Jurkat, Clone E6-1 (cell line): ENCODE measurements at regions not wholly inside any gene's neighbourhood (a gene's known extent, or its start where the extent isn't known, plus 50 kb on each side); places are given as distances from the start of the nearest gene placed in this dataset.
"Not testable (repeated sequence)": the region's sequence is repeated elsewhere in the genome, so short reads cannot be mapped to it uniquely, and the experiment has no call there.

Experiments
- DNase-seq: peaks from one replicate; pipeline ENCODE4 v3.0.0-alpha.2; 2011; ENCODE audit warnings: low read depth, low spot score
- H3K4me3 ChIP-seq: 2 replicates; pipeline ENCODE4 v1.5.1; 2011; ENCODE audit warnings: mild to moderate bottlenecking, low read length, control low read depth, moderate library complexity

DNA sequence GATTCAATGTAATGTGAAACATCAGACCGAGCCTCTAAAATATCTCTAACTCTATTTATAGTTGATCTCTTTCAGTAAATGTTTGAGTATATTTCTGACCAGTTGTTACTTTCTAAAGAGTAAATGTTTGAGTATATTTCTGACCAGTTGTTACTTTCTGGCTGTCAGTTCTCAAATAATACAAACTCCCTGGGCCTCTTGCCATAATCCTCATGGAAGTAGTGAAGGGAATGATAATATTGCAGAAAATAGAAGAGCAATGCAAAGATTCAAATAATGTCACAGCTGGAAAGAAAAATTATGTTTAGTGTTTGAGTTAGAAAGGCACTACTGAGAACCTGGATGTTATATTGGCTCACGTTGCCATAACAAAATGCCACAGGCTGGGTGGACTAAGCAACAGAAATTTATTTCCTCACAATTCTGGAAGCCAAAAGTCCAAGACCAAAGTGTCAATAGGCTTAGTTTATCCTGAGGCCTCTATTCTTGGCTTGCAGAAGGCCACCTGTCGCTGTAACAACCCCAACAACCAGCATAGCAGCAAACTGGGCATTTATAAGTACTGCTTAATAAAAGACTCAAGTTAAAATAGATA lies 470.6 kb upstream of the BCHE start:
- H3K4me3 ChIP-seq: no peak overlapping the region
- DNase-seq: no peak

DNA sequence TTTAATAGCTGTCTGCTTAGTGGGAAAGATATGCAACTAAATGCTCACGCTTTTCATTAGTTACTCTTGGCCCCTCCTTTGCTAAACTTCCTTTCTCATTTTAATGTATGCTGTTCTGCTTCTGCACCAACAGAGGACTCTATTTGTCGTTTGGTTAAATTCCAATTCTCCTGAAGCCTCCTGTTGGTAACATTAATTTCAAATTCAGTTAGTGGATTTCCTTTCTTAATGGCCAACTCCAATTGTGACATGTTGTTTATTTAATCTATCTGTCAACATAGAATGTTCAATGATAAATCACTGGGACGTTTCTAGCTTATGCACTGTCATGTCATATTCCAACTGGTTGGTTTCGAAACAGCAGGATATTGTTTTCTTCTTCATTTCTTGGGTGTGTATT lies 467.4 kb upstream of the BCHE start:
- no peak for DNase-seq

DNA sequence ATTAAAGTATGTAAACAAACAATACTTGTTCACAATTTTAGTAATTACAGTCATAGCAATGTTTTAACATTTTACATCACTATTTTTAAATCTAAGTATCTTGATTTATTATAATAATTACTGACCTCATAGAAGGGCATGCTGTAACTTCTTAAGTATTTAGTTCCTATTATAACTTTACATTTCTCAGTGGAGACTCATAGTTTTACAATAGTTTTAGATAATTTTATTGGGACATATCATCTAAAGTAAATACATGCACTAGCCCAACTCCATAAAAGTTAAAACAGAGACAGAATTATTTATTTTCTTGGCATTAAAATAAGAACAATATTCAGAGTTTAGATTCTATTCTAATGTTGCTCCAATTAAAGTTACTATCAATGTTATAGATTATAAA lies 466.5 kb upstream of the BCHE start:
- no peak overlapping the region for H3K4me3 ChIP-seq
- no peak for DNase-seq

More for the DNA sequence above, 467.4 kb upstream of the BCHE start:
- no peak overlapping the region for H3K4me3 ChIP-seq

DNA sequence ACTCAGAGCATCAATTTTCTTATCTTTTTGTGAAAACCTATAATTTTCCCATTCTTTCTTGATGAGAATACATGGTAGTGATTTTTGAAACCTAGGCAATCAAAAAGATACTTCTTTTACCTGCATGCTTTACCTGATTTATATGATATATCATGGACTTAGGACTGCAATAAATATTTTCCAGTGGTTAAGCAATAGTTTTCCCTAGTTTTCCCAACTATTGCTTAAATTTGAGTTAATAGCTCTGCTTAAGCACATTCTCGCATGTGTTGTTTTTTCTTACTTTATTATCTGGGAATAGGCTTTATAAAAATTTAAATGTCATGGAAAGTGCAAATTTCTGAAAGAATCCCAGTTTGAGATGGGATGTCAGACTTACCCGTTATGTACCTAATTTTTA lies 465.1 kb upstream of the BCHE start:
- no peak overlapping the region for H3K4me3 ChIP-seq
- no peak for DNase-seq

DNA sequence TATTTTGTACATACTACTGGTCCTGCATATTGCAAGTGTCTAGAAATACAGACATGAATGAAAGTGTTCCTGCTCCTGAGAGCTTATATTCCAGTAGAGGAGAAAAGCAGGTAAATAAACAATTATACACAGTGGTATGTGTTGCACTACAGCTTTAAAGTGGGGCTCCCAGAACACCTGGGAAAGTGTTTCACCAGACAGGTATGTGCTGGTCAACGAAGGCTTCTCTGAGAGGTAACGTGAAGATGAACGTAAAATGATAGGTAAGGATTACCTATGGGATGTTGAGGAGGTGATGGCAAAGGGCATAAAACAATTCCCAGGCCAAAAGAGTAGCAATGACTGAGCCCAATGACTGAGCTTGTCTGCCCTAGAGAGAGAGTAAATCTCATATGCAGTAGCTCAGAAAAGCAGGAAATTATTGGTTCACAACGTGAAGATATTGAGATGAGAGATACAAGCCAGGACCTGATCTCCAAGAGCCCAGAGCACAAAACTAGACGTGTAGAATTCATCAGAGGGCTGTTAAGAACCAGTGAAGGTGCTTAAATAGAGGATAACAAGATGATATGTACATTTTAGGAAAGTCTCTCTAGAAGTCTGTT lies 459.1 kb upstream of the BCHE start:
- H3K4me3 ChIP-seq: no peak overlapping the region
- DNase-seq: no peak

DNA sequence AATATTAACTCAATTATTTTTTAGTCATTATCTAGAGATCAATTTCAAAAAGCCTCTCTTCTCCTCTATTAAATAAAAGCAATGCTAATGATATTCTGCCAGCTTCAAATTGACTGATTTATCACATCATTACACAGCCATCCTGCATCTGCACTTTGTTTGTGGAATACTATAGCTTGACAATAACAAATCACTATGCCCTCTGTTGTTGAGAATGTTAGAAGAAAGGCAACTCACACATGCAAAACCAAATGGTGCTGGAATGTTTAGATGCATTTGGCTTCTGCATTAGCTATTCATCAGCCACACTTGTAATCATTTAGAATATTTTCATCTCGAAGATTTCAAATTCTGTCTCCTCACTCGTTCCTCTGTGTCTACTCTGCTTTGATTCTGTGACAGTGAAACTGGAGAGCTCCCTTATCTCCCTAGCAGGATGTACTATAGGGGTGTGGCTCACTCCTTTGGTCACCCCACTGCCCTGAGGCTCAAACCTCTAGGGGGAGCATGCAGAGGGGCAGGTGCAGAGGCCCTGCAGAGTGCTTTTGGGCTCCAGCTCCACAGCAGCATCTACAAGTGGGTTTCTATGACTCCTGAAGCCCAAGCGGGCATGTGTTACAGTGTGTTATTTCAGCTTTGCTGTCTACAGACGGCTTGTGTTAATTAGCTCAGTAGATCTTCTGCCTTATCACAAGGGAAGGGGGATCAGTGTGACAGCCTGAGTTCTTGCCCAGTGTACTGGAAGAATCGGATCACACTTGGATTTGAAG lies 454.1 kb upstream of the BCHE start:
- H3K4me3 ChIP-seq: no peak overlapping the region
- DNase-seq: no peak

DNA sequence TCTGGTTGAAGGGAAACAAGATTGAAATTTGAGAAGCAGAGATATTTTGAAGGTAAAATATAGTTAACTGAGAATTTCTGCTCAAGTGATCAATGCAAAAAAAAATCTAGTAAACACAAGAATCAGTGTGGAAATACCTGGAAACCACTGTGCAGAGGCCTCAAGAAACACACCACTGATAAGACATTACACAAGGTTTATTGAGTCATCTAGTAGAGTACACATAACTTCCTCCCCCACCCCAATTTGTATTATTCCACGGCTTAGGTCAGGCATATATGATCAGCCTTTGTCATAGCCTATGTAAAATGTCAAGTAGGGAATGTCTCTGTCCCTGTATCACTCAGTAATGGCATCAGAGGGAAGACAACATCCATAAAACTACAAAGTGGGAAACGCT lies 447.8 kb upstream of the BCHE start:
- no peak for DNase-seq
- H3K4me3 ChIP-seq: no peak overlapping the region

DNA sequence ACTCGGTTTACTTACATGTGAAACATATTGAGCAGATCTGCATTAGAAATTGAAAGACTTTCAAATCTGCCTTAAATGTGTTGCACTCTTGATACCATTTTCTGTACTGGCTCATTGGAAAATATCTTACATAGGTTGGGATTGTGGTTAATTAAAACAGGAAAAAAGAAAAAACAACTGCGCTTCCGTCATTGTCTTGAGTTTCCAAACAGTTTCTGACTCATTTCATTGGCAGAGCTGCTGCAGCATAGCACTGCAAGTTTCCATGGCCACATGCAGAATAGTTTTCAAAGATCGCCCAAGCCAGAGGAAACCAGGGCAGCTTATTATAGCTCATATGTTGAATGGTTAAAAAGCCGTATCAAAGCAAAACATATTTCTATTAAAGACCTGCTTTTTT lies 446.6 kb upstream of the BCHE start:
- DNase-seq: no peak
- H3K4me3 ChIP-seq: no peak overlapping the region

DNA sequence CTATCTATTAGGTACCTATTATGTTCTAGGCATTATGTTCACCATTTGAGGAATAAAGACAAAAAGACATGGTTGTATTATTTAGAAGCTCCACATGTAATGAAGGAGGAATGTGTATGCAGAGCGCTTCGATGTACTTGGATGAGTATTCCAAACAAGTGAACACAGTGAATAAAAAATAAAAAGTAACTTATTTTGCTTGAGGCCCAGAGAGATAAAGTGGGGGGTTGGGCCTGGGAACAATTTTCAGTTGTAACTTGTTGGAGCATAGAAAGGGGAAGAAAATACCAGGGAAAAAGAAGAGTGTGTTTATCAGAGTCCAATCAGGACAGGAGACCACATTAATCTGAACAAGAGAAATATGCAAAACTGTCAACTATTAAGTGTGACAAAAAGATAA lies 445.7 kb upstream of the BCHE start:
- H3K4me3 ChIP-seq: no peak overlapping the region
- no peak for DNase-seq

DNA sequence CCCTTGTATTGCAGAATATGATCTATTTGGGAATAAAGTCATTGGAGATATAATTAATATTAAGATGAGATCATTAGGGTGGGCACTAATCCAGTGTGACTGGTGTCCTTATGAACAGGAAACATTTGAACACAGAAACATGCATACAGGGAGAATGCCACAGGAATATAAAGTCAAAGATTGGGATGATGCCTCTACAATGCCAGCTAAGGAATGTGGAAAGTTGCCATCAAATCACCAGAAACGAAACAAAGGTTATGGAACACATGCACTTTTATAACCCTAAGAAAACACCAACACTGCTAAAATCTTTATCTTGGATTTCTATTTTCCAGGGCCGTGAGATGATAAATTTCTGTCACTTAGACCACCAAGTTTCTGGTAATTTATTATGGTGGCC lies 442.4 kb upstream of the BCHE start:
- DNase-seq: no peak

DNA sequence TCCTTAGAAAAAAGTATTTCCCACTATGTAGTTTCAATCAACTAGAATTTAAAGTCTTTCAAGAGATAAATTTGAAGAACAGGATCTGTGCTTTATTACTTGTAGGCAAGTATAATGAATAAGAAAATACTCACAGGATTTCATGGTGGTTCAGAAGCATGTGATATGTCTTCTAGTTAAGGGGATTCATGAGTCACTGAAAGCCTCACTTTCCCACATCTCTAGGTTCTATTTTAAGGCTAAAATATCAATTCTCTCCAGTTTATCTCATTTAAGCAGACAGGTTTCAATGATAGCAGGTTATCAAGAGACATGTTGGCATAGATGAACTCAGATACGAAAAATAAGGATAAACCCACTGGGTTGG lies 437.8 kb upstream of the BCHE start:
- no peak for DNase-seq
- no peak overlapping the region for H3K4me3 ChIP-seq

More for the DNA sequence above, 442.4 kb upstream of the BCHE start:
- H3K4me3 ChIP-seq: no peak overlapping the region

DNA sequence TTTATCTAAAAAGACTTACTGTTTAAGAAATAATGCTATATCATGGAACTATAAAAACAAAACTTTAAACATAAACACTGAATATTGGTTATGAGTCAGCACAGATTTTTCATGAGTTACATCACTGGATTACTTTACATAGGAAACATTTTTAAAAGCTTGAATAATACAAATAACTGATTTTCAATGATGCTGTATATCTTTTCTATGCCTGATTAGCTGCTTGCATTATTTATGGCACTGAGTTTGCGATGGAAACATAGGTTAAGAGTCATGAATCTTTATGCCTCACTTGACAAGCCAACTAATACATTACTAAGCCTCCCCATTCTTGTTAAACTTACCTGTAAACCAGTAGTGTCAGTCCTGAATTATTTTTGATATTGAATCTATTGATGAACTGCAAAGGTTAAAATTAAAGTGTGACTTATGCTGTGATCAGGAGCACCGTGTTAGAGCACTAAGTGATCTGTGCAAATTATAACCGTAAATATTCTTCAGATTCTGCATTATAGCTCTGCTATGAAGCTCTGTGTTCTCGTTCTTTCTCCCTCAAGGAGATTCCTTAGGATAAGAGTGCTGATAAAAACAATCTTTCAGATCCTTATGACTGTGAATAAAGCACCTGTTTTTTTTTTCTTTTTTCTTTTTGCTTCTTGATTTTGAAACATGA lies 437.3 kb upstream of the BCHE start:
- DNase-seq: no peak
- no peak overlapping the region for H3K4me3 ChIP-seq

DNA sequence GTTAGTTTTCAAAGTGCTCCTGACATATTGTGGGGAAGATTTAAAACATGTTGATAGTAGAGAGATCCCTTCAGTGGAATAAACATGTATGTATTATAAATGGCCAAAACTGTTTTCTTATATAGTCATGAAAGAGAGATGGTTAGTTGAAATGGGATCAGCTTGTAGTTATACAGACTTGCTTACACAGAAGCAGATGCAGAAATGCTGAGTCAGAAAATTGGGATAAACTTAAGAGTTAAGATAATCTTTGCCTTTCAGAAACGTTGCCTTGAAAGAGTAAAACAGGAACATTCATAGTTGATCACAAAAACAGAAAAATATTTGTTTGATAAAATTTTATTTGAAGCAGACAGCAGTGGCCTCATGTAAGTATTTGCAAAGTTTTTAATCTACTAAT lies 433.2 kb upstream of the BCHE start:
- no peak for DNase-seq
- H3K4me3 ChIP-seq: no peak overlapping the region

DNA sequence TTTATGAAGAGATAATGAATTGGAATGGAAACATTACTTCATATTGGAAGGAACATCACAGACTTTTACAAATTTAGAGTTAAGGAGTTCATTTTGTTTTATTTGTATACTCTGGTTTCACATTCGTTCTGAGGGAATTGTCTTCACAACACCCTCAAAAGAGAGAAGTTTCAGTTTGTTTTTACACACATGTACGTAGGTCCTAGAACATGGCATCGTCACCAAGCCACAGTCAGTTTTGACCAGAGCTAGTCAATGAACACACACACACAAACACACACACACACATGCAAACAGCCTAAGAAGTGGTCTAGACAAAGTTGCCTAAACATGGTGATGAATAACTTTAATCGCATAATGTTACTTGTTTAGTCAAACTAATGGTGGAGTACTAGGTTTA lies 427.9 kb upstream of the BCHE start:
- DNase-seq: no peak
- H3K4me3 ChIP-seq: no peak overlapping the region

DNA sequence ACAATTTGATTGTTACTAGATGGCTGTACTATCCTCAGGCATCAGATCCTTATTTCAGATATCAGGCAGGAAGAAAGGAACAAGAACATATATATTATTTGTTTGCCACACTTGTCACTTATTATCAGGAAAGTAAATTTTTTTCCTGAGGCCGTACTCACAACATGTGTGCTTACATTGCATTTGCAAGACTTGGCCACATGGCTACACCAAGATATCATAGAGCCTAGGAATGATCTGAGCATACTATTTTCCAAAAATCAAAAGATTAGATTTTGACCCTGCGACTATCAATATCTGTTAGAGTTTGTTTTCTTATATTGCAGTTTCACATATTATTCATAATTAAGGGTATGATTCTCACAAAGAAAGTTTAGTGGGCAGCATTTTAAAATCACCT lies 426.2 kb upstream of the BCHE start:
- H3K4me3 ChIP-seq: no peak overlapping the region
- DNase-seq: no peak

DNA sequence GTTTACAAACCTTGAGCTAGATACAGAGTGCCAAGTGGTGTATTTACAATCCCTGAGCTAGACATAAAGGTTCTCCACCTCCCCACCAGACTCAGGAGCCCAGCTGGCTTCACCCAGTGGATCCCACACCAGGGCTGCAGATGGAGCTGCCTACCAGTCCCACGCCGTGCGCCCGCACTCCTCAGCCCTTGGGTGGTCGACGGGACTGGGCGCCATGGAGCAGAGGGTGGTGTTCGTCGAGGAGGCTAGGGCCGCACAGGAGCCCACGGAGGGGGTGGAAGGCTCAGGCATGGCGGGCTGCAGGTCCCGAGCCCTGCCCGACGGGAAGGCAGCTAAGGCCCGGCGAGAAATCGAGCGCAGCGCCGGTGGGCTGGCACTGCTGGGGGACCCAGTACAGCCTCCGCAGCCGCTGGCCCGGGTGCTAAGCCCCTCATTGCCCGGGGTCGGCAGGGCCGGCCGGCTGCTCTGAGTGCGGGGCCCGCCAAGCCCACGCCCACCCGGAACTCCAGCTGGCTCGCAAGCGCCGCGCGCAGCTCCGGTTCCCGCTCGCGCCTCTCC lies 421.1 kb upstream of the BCHE start:
- DNase-seq, H3K4me3 ChIP-seq: not testable (repeated sequence)

DNA sequence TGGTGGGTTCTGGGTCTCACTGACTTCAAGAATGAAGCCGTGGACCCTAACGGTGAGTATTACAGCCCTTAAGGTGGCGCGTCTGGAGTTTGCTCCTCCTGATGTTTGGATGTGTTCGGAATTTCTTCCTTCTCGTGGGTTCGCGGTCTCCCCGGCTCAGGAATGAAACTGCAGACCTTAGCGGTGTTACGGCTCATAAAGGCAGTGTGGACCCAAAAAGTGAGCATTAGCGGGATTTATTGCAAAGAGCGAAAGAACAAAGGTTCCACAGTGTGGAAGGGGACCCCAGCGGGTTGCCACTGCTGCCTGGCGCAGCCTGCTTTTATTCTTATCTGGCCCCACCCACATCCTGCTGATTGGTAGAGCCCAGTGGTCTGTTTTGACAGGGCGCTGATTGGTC lies 420.5 kb upstream of the BCHE start:
- DNase-seq: no peak
- no peak overlapping the region for H3K4me3 ChIP-seq

DNA sequence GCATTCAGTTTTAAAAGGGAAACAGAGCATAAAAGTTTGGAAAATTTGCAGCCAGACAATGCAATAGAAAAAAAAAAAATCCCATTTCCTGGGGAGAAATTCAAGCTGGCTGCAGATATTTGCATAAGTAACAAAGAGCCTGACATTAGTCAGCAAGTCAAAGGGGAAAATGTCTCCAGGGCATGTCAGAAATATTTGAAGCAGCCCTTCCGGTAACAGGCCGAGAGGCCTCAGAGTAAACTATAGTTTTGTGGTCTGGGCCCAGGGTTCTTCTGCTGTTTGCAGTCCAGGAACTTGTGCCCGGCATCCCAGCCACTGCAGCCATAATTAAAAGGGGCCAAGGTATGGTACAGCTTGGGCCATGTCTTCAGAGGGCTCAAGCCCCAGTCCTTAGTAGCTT lies 411.6 kb upstream of the BCHE start:
- no peak for DNase-seq
- no peak overlapping the region for H3K4me3 ChIP-seq

DNA sequence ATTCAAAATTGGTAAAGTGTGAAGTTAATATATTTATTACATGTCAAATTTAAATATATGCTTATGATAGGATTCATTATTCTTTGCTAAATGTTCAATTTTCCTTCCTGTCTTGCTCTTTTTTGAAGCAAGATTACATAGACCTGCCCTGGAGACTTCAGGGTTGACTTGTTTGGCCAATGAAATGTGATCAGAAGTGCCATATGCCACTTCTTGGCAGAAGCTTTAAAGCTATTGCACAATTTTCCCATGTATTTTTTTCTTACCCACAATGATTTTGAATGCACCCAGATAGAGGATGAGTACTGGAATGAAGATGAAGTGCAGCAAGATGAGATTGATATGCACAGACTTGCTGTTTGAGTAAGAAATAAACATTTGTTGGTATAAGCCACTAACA lies 406.3 kb upstream of the BCHE start:
- H3K4me3 ChIP-seq: no peak overlapping the region
- DNase-seq: no peak

DNA sequence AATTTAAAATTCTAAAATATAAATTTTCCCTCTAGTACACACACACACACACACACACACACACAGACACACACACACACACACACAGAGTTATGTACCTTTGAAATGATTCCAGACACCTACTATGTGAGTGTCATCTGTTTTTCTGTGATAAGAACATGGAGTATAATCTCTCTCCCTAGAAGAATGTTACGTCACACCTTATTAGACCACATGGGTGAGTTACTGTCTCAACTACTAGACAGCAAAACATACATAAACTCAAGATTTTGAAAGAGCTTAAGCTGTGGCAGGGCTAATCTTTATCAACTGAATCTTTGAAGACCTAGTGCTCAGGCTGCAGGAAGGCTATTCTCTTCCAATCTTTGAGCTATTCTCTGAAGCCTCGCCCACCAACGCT lies 385.9 kb upstream of the BCHE start:
- no peak overlapping the region for H3K4me3 ChIP-seq
- DNase-seq: no peak
